SK-N-SH treated with all-trans-retinoic acid at 6 μM for 48 hours (cell line): ENCODE measurements at regions not wholly inside any gene's neighbourhood (a gene's known extent, or its start where the extent isn't known, plus 50 kb on each side); places are given as distances from the start of the nearest gene placed in this dataset.
"Not testable (repeated sequence)": the region's sequence is repeated elsewhere in the genome, so short reads cannot be mapped to it uniquely, and the experiment has no call there.

ENCODE experiments used
- ATAC-seq: fragments of 200-7000 bp; cut with Tn5 transposase; 3 replicates; pipeline ENCODE4 v1.9.1; 2020; ENCODE audit warnings: mild to moderate bottlenecking, moderate library complexity
- ARNTL ChIP-seq: fragments of 450-650 bp; formaldehyde crosslinking; IDR thresholded peaks from 2 replicates; pipeline ENCODE4 v1.5.0; 2020; ENCODE audit warnings: low read depth, mild to moderate bottlenecking, moderate library complexity, borderline replicate concordance
- BACH2 ChIP-seq: fragments of 250-450 bp; sonication (Bioruptor Pico); IDR thresholded peaks from 2 replicates; pipeline ENCODE4 v1.9.0; 2021; ENCODE audit warnings: mild to moderate bottlenecking, borderline replicate concordance
- ZC3H10 ChIP-seq: fragments of 250-450 bp; sonication (Bioruptor Pico); IDR thresholded peaks from 2 replicates; pipeline ENCODE4 v1.5.1; 2021; ENCODE audit warnings: mild to moderate bottlenecking, moderate library complexity
- TF ChIP-seq, protein P1 (sequence below): fragments of 250-450 bp; sonication (Bioruptor Pico); IDR thresholded peaks from 2 replicates; pipeline ENCODE4 v1.8.0; 2020; ENCODE audit warnings: mild to moderate bottlenecking, moderate library complexity, borderline replicate concordance

DNA sequence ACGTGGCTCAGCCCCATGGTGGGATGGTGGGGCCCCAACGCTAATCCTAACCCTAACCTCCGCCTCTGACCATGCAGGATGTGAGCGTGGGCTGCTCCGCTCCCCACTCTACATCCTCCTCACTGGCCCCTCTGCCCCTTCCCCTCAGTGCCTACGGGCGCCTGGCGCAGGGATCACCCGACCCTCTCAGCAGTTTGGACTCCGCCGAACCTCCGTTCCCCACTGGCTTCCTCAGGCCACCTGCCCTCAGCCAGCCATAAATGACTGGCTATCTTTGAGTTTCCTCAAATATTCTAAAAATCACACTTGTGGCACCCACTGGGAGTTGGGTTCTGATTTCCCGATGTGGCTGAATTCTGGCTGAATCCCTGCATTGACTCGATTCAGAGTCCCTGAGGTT is 154.2 kb downstream of the NPIPB11 start:
- not testable (repeated sequence) for ATAC-seq

DNA sequence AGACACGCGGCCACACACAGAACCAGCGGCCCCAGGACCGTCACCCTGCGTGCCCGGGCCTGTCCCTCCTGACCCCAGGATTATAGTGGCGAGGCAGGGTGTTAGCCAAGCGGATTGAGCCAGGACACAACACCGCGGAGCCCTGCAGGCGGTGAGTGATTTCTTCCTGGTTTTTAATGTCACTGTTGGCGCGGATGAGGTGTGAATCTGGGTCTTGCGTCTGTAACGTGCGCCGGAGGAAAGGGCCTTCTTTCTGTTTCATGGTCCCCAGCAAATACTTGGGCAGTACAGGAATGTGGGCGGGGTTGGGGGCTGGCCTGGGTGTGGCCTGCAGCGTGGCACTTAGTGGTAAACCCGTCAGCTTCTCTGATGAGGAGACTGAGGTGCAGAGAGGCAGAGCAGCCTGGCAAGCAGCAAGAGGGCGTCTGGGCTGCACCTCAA is 154.9 kb downstream of the NPIPB11 start:
- ATAC-seq, result not testable (repeated sequence)

- ATAC-seq, result not testable (repeated sequence)
Observed at GRCh38 chr16:29250923-29251434, 155.5 kb downstream of the NPIPB11 start.

GRCh38 chr16:29250469-29250868 is 156.0 kb downstream of the NPIPB11 start:
- not testable (repeated sequence) for ATAC-seq

DNA sequence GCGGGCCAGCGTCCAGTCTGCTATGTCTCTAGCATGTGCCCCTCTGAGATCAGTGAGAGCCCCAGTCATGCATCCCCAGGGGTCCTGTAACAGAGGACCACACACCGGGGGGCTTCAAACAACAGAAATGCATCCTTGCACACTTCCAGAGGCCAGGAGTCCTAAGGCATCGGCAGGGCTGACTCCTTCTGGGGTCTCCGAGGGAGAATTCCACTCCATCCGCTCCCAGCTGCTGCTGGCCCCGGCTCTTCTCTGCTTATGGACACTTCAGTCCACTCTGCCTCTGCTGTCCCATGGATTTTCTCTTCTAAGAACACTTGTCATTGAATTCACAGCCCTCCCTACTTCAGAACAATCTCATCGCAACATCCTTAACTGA is 157.6 kb downstream of the NPIPB11 start:
- ATAC-seq, result not testable (repeated sequence)

- not testable (repeated sequence) for ATAC-seq
Observed at GRCh38 chr16:29248306-29248939, 158.1 kb downstream of the NPIPB11 start.

DNA sequence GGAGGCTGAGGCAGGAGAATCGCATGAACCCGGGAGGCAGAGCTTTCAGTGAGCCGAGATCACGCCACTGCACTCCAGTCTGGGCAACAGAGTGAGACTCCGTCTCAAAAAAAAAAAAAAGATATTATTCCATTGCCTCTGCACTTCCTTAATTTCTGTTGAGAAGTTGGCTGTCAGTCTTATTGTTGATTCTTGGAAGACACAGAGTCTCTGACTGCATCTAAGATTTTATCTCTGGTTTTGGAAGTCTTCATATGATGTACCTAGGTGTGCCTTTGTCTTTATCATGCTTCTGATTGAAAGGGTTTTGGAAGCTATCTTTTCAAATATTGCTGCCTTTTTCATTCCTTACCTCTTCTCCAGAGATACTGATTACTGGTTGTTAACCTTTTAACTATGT is 160.4 kb downstream of the NPIPB11 start:
- ATAC-seq, result not testable (repeated sequence)

DNA sequence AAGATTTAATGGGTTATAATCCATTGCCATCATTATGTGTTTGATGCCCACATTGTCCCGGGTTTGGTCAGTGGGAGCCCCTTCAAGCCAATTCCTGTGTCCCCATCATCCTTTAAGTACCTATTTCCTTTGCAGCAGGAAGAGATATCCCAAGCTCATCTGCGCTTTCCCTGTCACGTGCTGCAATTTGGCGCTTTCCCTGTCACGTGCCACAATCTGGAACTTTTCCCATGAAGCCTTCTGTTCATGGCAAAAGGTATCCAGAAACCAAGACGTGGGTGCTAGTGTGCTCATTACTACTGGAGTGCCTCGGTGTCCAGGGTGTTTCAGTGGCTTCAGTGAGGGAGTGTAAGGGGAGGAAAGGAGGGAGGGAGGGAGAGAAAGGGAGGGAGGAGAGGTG is 168.5 kb downstream of the NPIPB11 start:
- TF ChIP-seq ZC3H10 (CRISPR knock-in tag) (no peak), ARNTL (CRISPR knock-in tag) (no peak), BACH2 (no peak)
- TF ChIP-seq, protein P1, sequence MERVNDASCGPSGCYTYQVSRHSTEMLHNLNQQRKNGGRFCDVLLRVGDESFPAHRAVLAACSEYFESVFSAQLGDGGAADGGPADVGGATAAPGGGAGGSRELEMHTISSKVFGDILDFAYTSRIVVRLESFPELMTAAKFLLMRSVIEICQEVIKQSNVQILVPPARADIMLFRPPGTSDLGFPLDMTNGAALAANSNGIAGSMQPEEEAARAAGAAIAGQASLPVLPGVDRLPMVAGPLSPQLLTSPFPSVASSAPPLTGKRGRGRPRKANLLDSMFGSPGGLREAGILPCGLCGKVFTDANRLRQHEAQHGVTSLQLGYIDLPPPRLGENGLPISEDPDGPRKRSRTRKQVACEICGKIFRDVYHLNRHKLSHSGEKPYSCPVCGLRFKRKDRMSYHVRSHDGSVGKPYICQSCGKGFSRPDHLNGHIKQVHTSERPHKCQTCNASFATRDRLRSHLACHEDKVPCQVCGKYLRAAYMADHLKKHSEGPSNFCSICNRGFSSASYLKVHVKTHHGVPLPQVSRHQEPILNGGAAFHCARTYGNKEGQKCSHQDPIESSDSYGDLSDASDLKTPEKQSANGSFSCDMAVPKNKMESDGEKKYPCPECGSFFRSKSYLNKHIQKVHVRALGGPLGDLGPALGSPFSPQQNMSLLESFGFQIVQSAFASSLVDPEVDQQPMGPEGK (CRISPR knock-in tag), result no peak
- no peak for ATAC-seq

DNA sequence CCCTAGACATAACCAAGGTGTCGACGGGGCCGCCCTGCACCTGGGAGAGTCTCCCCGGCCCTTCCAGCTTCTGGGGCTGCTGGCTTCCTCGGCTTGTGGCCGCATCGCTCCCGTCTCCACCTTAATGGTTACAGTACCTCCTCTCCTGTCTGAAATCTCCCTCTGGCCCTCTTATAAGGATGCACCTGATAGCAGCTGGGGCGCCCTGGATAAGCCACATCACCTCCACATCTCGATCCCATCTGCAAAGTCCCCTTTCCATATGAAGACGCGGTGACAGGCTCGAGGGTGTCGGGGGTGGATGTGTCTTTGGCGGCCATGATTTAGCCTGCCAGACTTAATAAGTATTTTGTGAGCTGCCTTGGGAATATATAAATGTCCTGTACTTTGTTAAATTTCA is 169.0 kb downstream of the NPIPB11 start:
- ATAC-seq, result not testable (repeated sequence)

DNA sequence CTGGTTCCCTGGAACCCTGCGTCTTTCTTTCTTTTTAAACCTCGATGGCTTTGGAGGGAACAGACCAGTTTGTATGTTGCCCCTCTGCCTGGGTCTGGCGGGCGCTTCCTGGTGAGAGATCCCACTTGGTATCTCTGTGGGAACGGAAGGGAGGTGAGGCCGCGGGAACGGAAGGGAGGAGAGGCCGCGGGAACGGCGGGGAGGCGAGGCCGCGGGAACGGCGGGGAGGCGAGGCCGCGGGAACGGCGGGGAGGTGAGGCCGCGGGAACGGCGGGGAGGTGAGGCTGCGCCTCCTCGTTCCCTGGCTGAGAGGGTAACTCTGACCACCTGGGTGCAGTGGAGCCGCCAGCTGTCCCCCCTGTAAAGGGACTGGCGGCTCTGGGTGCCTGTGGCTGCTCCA is 169.5 kb downstream of the NPIPB11 start:
- ATAC-seq, result not testable (repeated sequence)

DNA sequence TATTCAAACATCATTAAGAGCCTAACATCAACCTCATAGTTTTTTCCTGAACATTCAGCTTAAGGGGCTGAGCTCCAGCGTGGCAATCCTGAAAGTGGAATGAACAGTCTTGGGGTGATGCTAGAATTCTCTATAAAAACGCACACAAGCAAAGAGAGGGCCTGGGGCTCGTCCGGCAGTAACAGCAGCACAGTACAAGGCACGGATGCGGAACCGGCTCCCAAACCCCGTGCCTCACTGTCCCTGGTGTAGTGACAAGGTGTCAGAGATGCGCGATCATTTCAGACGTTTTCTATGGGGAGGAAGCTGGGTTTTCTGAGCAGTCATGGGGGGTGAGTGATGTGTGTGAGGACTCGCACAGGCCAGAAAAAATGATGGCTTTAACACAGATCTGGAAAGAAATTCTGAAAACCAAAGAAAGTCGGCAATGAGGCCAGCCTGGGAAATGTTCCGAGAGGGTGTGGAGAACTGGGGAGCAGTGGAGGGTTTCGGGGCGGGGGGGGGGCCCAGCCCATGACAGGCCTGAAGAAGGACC is 170.6 kb downstream of the NPIPB11 start:
- ATAC-seq, result not testable (repeated sequence)

- not testable (repeated sequence) for ATAC-seq
Observed at GRCh38 chr16:29234536-29235275, 171.8 kb downstream of the NPIPB11 start.

- not testable (repeated sequence) for ATAC-seq
Observed at GRCh38 chr16:29233705-29234404, 172.7 kb downstream of the NPIPB11 start.
